HG02852 (cell line): ENCODE measurements at regions not wholly inside any gene's neighbourhood (a gene's known extent, or its start where the extent isn't known, plus 50 kb on each side); places are given as distances from the start of the nearest gene placed in this dataset.
"Not testable (repeated sequence)": the region's sequence is repeated elsewhere in the genome, so short reads cannot be mapped to it uniquely, and the experiment has no call there.

ENCODE experiments used
- ATAC-seq: cut with Tn5 transposase; IDR thresholded peaks from one replicate; pipeline ENCODE4 v1.9.1; 2021; ENCODE audit warnings: mild to moderate bottlenecking, moderate library complexity; ENCODE audit not compliant: unreplicated experiment

DNA sequence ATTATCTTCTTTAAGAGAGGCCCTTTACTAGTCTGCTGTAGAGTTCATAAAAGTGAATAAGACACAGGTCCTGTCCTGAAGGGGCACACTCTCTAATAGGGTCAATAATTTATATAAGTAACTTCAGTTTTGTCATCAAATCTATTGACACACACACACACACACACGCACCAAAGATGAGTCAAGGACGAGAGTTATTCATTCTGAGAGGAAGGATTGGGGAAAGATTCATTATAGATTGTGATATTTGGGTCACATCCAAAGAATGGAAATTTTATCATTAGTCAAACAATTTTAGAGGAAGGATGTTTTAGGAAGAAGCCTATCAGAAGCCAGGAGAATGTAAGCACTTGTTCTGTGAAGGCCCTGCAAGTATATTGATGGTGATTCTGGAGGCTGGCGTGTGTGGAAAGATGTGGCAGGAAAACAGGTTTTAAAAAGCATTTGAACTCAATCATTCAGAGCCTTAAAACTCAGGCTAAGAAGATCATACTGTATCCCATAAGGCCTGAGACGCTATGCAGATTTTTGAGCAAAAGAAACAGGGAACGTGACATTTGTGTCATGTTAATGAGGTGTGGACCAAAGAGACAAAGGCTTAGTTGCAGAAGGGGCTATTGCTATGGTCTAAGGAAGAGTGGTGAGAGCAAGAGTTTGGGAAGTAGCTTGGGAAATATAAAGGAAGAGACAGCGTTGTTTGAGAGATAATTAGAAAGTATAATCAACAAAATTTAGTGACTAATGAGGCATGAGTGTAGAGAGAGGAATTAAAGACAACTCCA is 161.4 kb upstream of the PREP start:
- ATAC-seq = no peak

DNA sequence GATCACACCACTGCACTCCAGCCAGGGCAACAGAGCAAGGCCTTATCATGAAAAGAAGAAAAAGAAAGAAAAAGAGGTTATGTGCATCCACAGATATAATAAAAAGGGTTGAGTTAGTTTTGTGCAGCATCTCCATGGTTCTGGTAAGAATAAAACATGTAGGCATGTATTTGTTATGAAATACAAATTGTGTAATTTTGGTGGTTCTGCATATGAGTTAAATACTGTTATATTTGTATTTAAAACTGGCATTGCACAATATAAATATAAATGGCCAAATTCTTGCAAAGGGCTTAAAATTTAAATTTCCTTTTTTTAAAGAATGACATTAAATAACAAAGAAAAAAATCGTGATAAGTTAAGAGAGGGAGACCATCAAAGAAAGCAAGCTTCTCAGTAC is 159.1 kb upstream of the PREP start:
- ATAC-seq = no peak

GRCh38 chr6:105561486-105561885 is 158.6 kb upstream of the PREP start:
- ATAC-seq = no peak

GRCh38 chr6:105560611-105561066 is 157.8 kb upstream of the PREP start:
- ATAC-seq = peak; percentile 95

DNA sequence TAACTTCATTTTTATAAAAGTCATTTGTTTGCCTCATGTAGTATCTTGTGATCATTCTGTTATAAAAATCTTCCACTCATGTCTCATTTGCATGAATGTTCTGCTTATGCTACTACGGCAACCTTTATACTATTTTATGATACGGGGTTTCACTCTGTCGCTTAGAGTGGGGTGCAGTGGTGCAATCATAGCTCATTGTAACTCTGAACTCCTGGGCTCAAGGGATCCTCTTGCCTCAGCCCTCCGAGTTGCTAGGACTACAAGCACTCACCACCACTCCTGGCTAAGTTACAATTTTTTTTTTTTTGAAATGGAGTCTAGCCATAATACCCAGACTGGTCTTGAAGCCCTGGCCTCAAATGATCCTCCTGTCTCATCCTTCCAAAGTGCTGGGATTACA is 154.4 kb upstream of the PREP start:
- no peak for ATAC-seq

GRCh38 chr6:105553171-105553570 is 150.3 kb upstream of the PREP start:
- no peak for ATAC-seq

DNA sequence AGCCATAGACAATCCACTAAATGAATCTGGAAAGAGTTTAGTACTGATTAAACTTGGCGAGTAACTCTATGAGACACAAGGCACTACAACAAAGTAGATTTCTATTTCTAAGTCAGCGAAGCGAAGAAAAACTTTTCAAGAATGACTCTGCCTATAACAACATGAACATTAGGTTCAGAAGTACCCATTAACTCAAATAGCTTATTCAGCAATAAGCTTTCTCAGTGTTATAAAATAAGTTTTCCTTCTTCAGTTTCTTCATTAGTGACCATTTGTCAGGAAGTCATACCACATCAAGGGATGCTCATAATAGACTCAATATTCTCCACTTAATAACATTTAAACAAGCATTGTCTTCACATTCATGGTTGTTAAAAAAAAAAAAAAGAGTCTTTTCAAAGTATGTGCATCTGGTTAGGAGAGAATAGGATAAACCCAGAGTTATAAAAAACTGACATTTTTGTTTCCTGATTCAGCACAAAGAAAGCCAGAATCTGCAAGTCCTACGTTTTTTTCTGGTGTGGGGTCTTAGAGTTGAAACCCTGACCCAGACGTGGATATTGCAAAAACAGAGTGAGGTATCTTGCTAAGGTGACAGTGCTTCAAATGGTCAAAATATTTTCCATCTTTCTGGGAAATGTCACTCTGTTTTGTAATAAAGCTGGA is 148.2 kb upstream of the PREP start:
- ATAC-seq = no peak

- no peak for ATAC-seq
These were observed 143.9 kb upstream of the PREP start for GRCh38 chr6:105546754-105547153.

- no peak for ATAC-seq
These were observed 143.3 kb upstream of the PREP start for GRCh38 chr6:105545947-105546731.

DNA sequence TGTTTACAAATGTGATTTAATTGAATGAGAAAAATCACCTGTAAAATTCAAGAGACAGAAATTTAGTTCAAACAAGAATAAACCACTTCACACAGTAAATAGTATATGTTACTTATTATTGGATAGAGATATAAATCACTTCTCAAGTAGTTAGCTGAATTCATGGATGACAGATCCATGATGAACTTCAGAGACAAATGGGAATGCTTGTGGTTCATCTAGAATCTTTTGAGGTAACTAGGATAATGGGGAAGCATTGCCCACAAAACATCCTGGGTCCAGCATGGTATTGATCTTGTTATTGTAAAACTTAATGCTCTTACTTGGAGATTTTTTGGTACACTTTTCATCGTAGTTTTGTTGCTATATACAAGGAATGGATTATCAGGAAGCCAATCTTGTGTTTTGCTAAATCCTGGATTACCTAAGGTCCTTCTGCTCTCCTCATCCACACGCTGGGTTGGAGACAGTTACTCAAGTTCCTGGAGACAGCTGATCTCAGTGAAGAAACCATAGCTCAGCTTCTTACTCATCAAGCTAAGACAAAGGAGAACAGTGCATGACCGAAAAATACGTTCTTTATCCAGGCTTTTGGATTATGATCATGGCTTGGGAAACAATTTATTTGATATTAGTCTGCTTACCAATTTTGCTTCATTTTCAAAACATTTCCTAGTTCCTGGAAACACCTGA is 142.5 kb upstream of the PREP start:
- no peak for ATAC-seq

- ATAC-seq = no peak
These were observed 137.0 kb upstream of the PREP start for GRCh38 chr6:105539911-105540310.

- ATAC-seq = no peak
These were observed 135.2 kb upstream of the PREP start for GRCh38 chr6:105537981-105538578.

DNA sequence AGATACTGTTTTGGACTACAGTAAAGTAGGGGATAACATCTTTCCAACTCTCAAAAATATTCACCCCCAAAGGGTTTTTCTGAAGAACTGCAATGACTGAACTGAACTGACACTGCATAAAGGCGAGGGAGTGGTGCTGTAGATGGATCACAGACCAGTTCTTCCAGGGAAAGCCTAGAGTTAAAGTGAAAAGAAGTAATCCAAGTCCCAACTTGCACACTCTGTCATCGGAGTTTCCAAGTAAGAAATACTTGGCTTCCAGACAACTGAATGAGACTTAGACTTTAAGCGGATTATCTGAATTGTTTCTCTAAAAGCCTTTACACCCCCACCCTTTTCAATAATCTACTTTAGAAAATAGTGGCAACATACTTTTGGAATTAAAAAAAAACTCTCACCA is 134.1 kb upstream of the PREP start:
- ATAC-seq = no peak

DNA sequence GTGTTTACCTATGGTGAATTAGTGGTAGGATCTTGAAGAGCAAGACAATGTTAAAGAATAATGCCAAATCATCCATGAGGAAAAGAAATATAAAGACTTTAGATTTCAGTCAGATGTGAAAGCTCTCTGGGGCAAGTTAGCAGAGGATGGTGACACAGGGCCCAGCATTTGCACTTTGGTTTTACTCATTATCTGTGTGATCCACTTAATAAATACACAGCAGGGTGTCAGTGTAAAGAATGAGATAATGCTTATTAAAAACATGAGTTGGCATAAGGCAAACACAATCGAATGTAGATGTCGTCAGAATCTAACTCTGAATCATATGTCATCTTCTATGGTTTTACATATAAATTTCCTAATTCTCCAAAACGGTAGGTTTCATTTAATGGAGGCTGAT is 130.4 kb upstream of the PREP start:
- ATAC-seq = no peak

- ATAC-seq = no peak
These were observed 123.5 kb upstream of the PREP start for GRCh38 chr6:105526225-105526872.

DNA sequence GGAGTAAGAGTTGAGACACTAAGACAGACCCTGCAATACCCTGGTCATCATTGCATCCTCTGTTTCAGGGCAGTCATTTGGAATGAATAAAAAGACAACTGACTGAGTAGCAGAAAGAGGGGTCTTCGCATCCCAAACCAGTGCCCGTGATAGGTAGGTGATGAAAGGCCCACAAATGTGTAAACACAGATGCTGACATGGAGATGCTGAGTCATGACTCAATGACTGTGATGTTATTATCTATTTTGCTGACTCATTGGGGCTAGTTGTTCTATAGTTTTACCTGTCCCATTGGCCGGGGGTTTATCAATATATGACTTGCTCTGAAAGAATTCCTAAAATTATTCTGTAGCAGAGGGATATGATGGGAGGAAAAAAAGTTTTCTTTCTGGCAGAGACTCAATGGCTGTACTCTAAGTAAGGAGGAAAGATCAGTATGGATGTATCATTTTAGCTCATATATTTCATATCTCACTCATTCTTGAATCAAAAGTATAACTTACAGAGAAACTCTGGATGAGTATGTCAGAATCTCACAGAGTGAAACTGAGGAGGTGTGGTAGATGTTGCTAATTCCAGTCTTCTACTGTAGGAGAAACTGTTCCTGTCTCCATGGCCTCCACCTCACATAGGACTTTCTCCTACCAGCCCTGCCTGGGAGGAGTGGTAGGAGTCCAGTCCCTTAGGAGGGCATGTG is 119.9 kb upstream of the PREP start:
- ATAC-seq = no peak

GRCh38 chr6:105519954-105520353 is 117.1 kb upstream of the PREP start:
- no peak for ATAC-seq

- ATAC-seq = not testable (repeated sequence)
These were observed 116.1 kb upstream of the PREP start for GRCh38 chr6:105518993-105519392.

- ATAC-seq = no peak
These were observed 112.2 kb upstream of the PREP start for GRCh38 chr6:105515054-105515453.

- no peak for ATAC-seq
These were observed 111.4 kb upstream of the PREP start for GRCh38 chr6:105514306-105514705.
